ENCODE measurements at regions not wholly inside any gene's neighbourhood (a gene's known extent, or its start where the extent isn't known, plus 50 kb on each side); places are given as distances from the start of the nearest gene placed in this dataset.

GRCh38 chr7:67406976-67407375 lies 410.3 kb downstream of the TYW1 start:
- H3K4me3 ChIP-seq (replicated peaks; ENCODE audit: low read depth, low read length): no peak overlapping the region
- H3K27me3 ChIP-seq (replicated peaks; ENCODE audit: control insufficient read depth, insufficient read depth, low read length): no peaks in the 10 kb centered on the region
- no peaks in the 10 kb centered on the region for H3K36me3 ChIP-seq (ENCODE audit: control insufficient read depth, insufficient read depth, low read length)
- TF ChIP-seq CTCF (IDR thresholded peaks at IDR 0.05; ENCODE audit: insufficient read depth, low read length, poor library complexity, severe bottlenecking): no peak
- DNase-seq (ENCODE audit: extremely low read depth, insufficient read length): no peak

- TF ChIP-seq CTCF (IDR thresholded peaks at IDR 0.05; ENCODE audit: insufficient read depth, low read length, poor library complexity, severe bottlenecking): no peak
- H3K36me3 ChIP-seq (ENCODE audit: control insufficient read depth, insufficient read depth, low read length): no peaks in the 10 kb centered on the region
- no peak overlapping the region for H3K4me3 ChIP-seq (replicated peaks; ENCODE audit: low read depth, low read length)
- no peak for DNase-seq (ENCODE audit: extremely low read depth, insufficient read length)
- no peaks in the 10 kb centered on the region for H3K27me3 ChIP-seq (replicated peaks; ENCODE audit: control insufficient read depth, insufficient read depth, low read length)
Observed at GRCh38 chr7:67407392-67408071, 410.9 kb downstream of the TYW1 start.

GRCh38 chr7:67408109-67408508 lies 411.5 kb downstream of the TYW1 start:
- no peak overlapping the region for H3K4me3 ChIP-seq (replicated peaks; ENCODE audit: low read depth, low read length)
- no peaks in the 10 kb centered on the region for H3K27me3 ChIP-seq (replicated peaks; ENCODE audit: control insufficient read depth, insufficient read depth, low read length)
- no peaks in the 10 kb centered on the region for H3K36me3 ChIP-seq (ENCODE audit: control insufficient read depth, insufficient read depth, low read length)
- DNase-seq (ENCODE audit: extremely low read depth, insufficient read length): no peak
- no peak for TF ChIP-seq CTCF (IDR thresholded peaks at IDR 0.05; ENCODE audit: insufficient read depth, low read length, poor library complexity, severe bottlenecking)

- TF ChIP-seq CTCF (IDR thresholded peaks at IDR 0.05; ENCODE audit: insufficient read depth, low read length, poor library complexity, severe bottlenecking): no peak
- no peak for DNase-seq (ENCODE audit: extremely low read depth, insufficient read length)
- Histone ChIP-seq H3K27me3 (replicated peaks; ENCODE audit: control insufficient read depth, insufficient read depth, low read length) (no peaks in the 10 kb centered on the region; the same call in 1 of the 2 replicates), H3K4me3 (replicated peaks; ENCODE audit: low read depth, low read length) (no peak overlapping the region), H3K36me3 (ENCODE audit: control insufficient read depth, insufficient read depth, low read length) (no peaks in the 10 kb centered on the region)
Observed at GRCh38 chr7:67413670-67414069, 417.0 kb downstream of the TYW1 start.

GRCh38 chr7:67414858-67415257 lies 418.2 kb downstream of the TYW1 start:
- TF ChIP-seq CTCF (IDR thresholded peaks at IDR 0.05; ENCODE audit: insufficient read depth, low read length, poor library complexity, severe bottlenecking): no peak
- no peak overlapping the region for H3K4me3 ChIP-seq (replicated peaks; ENCODE audit: low read depth, low read length)
- no peak for DNase-seq (ENCODE audit: extremely low read depth, insufficient read length)
- no peaks in the 10 kb centered on the region for H3K36me3 ChIP-seq (ENCODE audit: control insufficient read depth, insufficient read depth, low read length)
- H3K27me3 ChIP-seq (replicated peaks; ENCODE audit: control insufficient read depth, insufficient read depth, low read length): no peaks in the 10 kb centered on the region; the same call in 1 of the 2 replicates

GRCh38 chr7:67422601-67423000 lies 426.0 kb downstream of the TYW1 start:
- no peak for DNase-seq (ENCODE audit: extremely low read depth, insufficient read length)
- no peaks in the 10 kb centered on the region for H3K27me3 ChIP-seq (replicated peaks; ENCODE audit: control insufficient read depth, insufficient read depth, low read length)
- no peaks in the 10 kb centered on the region for H3K36me3 ChIP-seq (ENCODE audit: control insufficient read depth, insufficient read depth, low read length)
- no peak for TF ChIP-seq CTCF (IDR thresholded peaks at IDR 0.05; ENCODE audit: insufficient read depth, low read length, poor library complexity, severe bottlenecking)
- no peak overlapping the region for H3K4me3 ChIP-seq (replicated peaks; ENCODE audit: low read depth, low read length)

Data from GM06990 (cell line).